ENCODE measurements at regions not wholly inside any gene's neighbourhood (a gene's known extent, or its start where the extent isn't known, plus 50 kb on each side); places are given as distances from the start of the nearest gene placed in this dataset.

- TF ChIP-seq, protein P1, sequence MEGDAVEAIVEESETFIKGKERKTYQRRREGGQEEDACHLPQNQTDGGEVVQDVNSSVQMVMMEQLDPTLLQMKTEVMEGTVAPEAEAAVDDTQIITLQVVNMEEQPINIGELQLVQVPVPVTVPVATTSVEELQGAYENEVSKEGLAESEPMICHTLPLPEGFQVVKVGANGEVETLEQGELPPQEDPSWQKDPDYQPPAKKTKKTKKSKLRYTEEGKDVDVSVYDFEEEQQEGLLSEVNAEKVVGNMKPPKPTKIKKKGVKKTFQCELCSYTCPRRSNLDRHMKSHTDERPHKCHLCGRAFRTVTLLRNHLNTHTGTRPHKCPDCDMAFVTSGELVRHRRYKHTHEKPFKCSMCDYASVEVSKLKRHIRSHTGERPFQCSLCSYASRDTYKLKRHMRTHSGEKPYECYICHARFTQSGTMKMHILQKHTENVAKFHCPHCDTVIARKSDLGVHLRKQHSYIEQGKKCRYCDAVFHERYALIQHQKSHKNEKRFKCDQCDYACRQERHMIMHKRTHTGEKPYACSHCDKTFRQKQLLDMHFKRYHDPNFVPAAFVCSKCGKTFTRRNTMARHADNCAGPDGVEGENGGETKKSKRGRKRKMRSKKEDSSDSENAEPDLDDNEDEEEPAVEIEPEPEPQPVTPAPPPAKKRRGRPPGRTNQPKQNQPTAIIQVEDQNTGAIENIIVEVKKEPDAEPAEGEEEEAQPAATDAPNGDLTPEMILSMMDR (IDR thresholded peaks at IDR 0.05), result no peak
- no peak for TF ChIP-seq POLR2A (IDR thresholded peaks at IDR 0.05)
Observed at GRCh38 chr16:60484901-60485300, 1551.3 kb downstream of the CDH8 start.

Data from testis (tissue), 2 donors.